GM21447 (cell line): ENCODE measurements at regions not wholly inside any gene's neighbourhood (a gene's known extent, or its start where the extent isn't known, plus 50 kb on each side); places are given as distances from the start of the nearest gene placed in this dataset.
"Not testable (repeated sequence)": the region's sequence is repeated elsewhere in the genome, so short reads cannot be mapped to it uniquely, and the experiment has no call there.

Source experiments
- ATAC-seq: cut with Tn5 transposase; IDR thresholded peaks from one replicate; pipeline ENCODE4 v1.9.1; 2021; ENCODE audit not compliant: unreplicated experiment

- no peak for ATAC-seq
Observed at GRCh38 chr6:6412221-6412620, 91.8 kb upstream of the F13A1 start.

GRCh38 chr6:6412700-6413099, 92.2 kb upstream of the F13A1 start:
- no peak for ATAC-seq

- ATAC-seq: no peak
Observed at GRCh38 chr6:6414931-6415330, 94.5 kb upstream of the F13A1 start.

GRCh38 chr6:6417475-6417874, 97.0 kb upstream of the F13A1 start:
- no peak for ATAC-seq

- ATAC-seq: no peak
Observed at GRCh38 chr6:6418421-6418820, 98.0 kb upstream of the F13A1 start.

GRCh38 chr6:6420107-6420506, 99.6 kb upstream of the F13A1 start:
- ATAC-seq: no peak

- ATAC-seq: no peak
Observed at GRCh38 chr6:6434151-6434550, 113.7 kb upstream of the F13A1 start.

GRCh38 chr6:6434723-6435122, 114.3 kb upstream of the F13A1 start:
- no peak for ATAC-seq

GRCh38 chr6:6436366-6436765, 115.9 kb upstream of the F13A1 start:
- no peak for ATAC-seq

- no peak for ATAC-seq
Observed at GRCh38 chr6:6436946-6437345, 116.5 kb upstream of the F13A1 start.

- no peak for ATAC-seq
Observed at GRCh38 chr6:6438286-6438685, 117.8 kb upstream of the F13A1 start.

- ATAC-seq: no peak
Observed at GRCh38 chr6:6439778-6440177, 119.3 kb upstream of the F13A1 start.

- ATAC-seq: no peak
Observed at GRCh38 chr6:6452002-6452401, 131.5 kb upstream of the F13A1 start.

- ATAC-seq: no peak
Observed at GRCh38 chr6:6453186-6453585, 132.7 kb upstream of the F13A1 start.

- no peak for ATAC-seq
Observed at GRCh38 chr6:6455272-6455671, 133.2 kb upstream of the LY86 start.

GRCh38 chr6:6458172-6458571, 130.3 kb upstream of the LY86 start:
- ATAC-seq: no peak

- not testable (repeated sequence) for ATAC-seq
Observed at GRCh38 chr6:6459963-6460362, 128.6 kb upstream of the LY86 start.

GRCh38 chr6:6460416-6460815, 128.1 kb upstream of the LY86 start:
- no peak for ATAC-seq

GRCh38 chr6:6461138-6461537, 127.4 kb upstream of the LY86 start:
- ATAC-seq: no peak

GRCh38 chr6:6466967-6467761, 121.4 kb upstream of the LY86 start:
- no peak for ATAC-seq

GRCh38 chr6:6469074-6469473, 119.4 kb upstream of the LY86 start:
- ATAC-seq: no peak

- ATAC-seq: no peak
Observed at GRCh38 chr6:6470123-6470522, 118.4 kb upstream of the LY86 start.

GRCh38 chr6:6471276-6471675, 117.2 kb upstream of the LY86 start:
- no peak for ATAC-seq
